Amniotic epithelial cell (primary cell): ENCODE measurements at regions not wholly inside any gene's neighbourhood (a gene's known extent, or its start where the extent isn't known, plus 50 kb on each side); places are given as distances from the start of the nearest gene placed in this dataset.
A peak's percentile ranks its signal among the peaks of the same experiment; 100 is the strongest.
"Not testable (repeated sequence)": the region's sequence is repeated elsewhere in the genome, so short reads cannot be mapped to it uniquely, and the experiment has no call there.

Source experiments
- DNase-seq: peaks from one replicate; pipeline ENCODE4 v3.0.0-alpha.2; 2010; ENCODE audit warnings: low read depth

DNA sequence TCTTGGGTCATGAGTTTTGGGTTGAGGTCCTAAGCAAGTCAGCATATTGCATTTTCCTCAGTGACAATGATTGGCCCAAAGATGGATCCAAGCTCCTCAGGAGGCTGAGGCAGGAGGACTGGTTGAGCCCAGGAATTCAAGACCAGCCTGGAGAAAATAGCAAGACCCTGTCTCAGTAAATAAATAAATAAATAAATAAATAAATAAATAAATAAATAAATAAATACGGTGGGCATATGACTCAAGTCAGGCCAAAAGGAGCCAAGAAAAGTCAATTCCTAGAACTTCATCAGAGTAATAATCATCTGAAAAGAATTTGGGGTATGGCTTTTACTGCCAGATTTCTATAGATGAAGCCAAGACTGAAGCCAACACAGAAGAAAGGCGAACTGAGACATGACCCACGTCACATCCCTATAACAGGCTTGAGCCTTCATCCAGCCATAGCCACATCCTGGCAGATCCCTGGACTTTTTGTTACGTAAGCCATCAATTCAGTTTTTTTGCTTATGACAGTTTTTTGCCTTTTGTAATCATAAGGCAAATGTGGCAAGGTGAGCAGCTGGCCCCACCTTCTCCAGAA is 88.5 kb upstream of the NFASC start:
- no peak for DNase-seq

DNA sequence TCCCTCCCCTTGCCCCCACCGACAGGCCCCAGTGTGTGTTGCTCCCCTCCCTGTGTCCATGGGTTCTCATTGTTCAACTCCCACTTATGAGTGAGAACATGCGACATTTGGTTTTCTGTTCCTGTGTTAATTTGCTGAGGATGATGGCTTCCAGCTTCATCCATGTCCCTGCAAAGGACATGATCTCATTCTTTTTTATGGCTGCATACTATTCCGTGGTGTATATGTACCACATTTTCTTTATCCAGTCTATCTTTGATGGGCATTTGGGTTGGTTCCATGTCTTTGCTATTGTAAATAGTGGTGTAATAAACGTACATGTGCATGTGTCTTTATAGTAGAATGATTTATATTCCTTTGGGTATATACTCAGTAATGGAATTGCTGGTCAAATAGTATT is 85.6 kb upstream of the NFASC start:
- not testable (repeated sequence) for DNase-seq

DNA sequence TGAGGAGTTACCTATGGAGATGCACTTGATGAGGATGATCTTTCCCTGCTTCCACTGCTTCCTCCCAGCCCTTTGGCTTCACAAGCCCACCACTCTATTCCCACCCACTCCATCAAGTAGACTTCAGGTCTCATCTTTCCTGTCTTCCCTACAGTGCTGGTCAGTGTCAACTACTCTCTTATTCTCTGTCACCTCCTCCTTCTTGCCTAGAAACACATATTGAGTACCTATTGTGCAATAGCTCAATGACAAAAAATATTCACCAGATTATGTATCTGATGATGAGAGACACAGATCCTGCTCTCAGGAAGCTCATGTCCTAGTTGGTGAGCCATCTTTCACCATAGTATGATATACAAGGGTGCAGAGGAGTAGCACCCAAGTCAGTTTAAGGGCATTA is 82.2 kb upstream of the NFASC start:
- no peak for DNase-seq

DNA sequence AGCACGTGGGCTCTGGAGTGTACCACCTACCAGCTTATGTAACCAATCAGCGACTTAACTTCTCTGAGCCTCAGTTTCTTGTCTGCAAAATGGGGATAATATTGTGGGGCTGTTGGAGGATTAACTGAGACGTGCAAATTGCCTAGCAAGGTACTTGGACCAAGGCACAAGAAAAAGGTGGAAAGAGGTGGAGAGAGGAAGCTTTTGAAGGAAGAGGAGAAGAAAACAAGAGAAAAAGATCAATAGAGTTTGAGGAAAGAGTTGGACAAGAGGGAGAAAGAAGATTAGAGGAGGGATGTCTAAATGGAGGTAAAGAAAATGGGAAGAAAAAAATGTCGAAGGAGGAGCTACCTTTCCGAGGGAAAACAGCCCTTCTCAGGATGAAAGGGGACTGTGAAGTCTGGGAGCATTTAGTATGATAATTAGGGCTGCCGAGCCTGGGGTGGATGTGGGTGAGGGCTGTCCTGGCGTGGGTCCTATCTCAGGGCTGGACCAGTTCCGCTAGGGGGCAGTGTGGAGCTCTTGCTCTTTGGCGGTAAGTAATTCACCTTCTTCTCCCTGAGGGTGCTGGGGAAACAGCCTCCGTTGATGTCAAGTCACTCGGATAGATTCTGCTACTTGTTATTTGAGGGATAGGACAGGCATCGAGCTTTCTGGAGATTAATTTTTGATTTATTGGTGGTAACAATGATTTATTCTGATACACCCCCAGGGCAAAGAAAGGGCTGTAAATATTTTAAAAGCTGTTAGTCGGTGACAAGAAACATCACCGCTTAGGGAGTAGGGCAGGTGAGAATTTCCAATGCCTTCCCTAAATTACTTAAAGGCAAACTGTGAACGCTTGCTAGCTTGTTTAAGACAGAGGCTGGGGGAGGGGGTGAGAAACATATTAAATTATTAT is 79.0 kb upstream of the NFASC start:
- peak; percentile 48 for DNase-seq

DNA sequence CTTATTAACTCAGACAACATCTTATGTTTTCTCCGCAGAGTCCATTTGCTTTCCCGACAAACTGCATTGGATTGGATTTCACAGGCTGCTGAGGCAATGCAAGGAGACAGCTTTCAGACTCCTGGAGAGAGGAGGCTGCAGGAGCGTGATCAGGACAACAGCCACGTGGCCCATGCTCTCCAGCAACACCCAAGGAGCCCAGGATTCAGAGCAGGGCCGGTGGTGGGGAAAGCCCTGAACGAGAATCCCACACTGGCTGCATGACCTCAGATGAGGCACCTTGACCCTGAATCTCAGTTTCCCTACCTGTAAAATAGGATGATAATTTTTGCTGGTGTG is 78.3 kb upstream of the NFASC start:
- no peak for DNase-seq

DNA sequence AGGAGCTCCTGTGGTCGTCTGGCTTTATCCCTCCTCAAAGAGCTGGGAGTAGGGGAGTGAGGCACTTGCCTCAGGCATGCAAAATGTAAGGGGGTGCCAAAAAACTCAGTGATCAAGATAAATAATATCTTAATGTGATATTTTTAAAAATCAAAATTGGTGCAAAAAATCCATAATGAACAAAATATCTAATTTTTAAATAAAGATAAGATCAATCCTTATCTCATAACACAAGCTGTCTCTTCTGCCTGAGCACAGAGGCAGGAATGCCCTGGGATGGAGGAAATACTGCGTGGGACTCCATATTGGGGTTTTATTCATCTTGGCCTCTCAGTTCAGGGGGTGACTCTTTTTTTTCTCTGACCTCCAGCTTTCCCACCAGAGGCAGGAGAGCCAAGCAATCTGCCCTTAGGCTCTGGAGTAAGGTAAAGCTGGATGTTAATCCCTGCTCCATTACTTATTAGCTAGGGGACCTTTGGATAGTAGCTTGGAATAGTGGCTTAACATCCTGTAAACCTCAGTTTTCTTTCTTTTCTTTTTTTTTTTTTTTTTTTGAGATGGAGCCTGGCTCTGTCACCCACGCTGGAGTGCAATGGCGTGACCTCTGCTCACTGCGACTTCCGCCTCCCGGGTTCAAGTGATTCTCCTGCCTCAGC is 77.3 kb upstream of the NFASC start:
- DNase-seq = no peak

DNA sequence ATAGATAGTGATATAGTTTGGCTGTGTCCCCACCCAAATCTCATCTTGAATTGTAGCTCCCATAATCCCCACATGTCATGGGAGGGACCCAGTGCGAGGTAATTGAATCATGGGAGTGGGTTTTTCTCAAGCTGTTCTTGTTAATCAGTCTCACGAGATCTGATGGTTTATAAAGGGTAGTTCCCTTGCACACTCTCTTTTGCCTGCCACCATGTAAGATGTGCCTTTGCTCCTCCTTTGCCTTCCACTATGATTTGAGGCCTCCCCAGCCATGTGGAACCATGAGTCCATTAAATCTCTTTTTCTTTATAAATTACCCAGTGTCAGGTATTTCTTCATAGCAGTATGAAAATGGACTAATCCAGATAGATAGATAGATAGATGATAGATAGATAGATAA is 73.8 kb upstream of the NFASC start:
- DNase-seq = not testable (repeated sequence)

DNA sequence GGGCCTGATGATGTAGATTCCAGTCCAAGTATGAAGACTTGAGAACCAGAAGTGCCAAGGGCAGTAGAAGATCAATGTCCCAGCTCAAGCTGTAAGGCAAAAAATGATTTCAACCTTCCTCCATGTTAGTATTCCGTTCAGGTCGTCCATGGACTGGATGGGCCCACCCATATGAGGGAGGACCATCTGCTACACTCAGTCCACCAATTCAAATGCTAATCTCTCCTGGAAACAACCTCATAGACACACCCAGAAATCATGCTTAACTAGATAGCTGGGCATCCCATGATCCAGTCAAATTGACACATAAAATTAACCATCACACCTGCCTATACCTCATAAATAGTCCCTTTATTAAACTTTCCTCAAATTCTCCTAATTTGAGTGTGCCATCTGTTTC is 73.3 kb upstream of the NFASC start:
- no peak for DNase-seq

DNA sequence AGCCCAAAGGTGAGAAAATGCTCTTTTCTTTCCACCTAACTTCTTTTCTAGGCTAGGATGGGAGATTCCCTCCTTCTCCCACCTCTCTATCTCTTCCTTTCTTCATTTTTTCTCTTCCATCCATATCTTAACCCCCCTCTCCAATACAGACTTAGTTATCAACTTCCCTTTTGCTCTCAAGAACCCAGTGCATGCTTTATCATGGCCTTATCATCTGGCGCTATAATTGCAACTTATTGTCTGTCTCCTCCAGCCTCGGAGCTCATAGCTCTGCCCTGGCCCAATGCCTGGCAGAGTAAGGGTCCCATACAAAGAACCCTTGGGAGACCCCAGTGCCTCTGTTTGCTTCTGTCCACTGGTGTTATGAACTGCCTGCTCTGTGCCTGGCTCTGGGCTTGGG is 71.0 kb upstream of the NFASC start:
- DNase-seq = no peak

DNA sequence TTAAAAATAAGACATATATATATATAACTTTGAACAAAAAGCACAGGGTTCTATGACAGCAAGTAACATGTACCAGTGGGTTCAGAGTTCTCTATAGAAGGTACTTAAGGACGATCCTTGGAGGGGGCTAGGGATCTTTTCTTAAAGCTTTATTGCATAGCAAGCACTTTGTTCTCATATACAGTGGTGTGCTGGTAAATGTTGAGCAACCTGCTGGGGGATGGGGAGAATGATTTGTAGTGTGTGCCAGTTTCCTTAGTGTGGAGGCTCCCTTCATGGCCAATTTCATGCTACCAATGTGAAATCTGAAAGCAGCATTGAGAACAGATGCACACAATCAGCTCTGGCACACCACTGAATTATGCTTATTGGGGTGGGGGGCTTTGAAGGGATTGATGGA is 69.5 kb upstream of the NFASC start:
- peak; percentile 9 for DNase-seq

DNA sequence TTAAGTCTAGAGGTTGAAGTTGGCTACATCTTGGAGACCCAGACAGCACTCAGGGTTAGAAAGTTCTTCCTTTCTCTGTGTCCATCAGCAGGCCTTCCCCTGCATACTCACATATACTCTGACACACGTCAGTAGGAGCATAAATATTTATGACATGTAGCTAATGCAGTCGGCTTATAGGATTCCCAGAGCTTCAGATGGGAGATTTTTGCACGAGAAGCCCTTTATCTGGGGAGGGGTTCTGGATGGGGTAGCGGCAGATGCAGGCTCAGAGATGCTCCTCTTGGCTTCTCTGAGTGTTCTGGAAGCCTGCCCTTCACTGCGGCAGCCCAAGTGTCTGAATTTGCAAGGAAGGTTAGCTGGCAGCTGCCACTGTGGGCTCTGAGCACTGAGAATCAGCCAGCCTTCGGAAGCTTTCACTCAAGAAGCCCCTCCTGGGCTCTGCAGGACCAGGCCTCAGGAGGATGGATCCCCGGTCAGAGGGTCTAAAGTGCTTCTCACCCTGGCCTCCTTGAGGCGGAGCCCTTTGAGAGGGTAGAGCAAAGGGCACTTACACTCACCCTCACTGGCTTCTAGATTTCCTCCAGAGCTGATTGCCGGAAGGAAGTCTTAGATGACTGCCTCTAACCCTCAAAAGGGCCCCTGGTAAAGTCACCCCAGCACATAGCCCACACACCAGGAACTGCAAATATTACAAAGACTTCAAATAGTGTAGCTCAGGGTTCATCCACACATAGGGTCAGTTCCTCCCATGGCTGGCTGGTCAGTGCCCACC is 68.1 kb upstream of the NFASC start:
- DNase-seq = no peak

DNA sequence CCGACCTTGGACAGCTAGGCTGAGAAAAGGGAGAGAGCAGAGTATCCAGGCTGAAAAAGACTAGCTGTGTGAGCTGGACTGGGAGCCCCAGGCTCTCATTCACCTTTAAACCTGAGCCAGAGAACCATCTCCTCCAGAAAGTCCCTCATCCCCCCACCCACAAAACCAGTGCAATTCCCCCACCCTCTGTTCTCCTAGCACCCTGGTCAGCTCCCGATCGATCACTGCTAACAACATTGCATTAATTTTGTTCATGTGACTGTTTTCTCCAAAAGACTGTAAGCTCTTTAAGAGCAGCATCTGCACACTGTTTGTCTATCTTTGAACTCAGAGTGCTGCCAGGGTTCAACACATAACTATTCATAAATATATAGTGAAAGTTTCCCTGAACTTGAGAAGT is 67.1 kb upstream of the NFASC start:
- no peak for DNase-seq

DNA sequence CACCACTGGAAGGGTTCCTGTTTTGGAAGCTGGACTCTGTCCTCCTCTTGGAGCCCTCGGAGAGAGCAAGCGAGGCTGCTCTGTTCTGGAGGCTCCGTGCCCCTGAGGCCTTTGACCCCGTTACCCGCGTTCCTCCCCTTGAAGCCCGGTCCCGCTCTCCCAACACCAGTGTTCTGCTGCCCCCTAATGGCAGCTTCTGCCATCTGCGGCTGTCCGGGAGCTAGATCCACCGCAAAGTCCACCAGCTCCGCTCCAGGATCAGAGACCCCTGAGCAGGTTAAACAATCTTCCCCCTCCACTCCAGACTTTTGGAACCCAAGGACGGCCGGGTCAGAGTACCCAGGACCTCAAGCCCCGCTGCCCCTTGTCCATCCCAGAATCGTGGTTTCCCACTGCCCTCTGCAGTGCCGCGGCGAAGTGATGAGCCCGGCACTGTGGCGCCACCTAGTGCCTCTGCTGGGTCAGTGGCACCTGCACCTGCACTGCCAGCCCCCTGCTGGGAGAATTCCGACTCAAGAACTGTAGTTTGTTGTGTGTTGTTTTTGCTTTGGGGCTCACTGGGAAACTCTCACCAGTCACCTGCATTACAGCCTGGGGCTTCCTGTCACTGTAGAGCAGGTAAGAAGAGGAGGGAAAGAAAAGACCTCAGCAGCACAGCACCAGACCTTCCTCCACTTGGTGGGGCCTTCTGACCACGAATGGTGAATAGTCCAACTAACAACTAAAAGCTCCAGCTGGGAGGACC is 63.5 kb upstream of the NFASC start:
- DNase-seq = peak; percentile 58

DNA sequence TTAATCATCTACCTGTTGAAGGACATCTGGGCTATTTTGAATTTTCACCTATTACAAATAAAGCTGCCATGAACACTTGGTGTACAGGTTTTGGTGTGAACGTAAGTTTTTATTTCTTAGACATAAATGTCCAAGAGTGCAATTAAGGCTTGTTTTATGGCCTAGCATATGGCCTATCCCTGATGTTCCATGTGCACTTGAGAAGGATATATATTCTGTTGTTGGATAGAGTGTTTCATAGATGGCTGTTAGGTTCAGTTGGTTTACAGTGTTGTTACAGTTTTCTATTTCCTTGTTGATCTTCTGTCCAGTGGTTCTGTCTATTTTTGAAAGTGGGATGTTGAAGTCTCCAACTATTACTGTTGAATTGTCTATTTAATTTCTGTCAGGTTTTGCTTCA is 61.2 kb upstream of the NFASC start:
- no peak for DNase-seq

DNA sequence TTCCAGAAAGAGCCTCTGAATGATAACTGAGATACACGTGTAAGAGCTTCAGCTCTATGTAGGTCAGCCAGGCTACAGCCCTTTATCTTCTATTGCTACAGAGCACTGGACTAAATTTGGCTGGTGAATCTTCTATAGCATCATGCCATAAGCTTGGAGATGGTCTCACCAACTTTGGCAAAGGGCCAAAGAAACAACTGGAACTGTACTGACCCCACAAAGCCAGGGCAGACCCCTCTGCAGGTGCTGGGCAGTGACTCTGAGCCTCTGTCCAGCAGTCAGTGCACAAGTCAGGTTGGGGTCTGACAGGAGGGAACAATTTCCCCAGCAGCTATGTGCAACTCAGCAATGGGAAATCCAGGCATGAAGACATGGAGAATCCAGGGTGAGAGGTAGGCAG is 57.8 kb upstream of the NFASC start:
- DNase-seq = no peak

DNA sequence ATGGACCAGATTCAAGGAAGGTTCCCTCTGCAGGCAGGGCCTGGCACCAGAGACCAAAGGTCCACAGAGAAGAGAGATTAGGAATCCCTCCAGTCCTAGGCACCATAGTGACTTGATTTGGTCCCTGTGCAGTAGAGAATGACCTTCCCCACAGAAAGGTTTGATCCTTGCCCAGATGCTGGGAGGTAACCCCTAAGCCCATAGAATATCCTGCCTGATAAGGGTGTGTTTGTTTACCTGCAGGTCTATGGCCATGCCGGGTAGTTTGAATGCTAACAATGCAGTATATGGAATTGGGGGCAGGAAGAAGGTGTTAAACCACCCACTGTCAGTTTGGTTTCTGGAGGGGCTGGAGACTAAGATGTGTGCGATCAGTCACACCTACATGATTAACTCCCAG is 57.1 kb upstream of the NFASC start:
- DNase-seq = no peak

DNA sequence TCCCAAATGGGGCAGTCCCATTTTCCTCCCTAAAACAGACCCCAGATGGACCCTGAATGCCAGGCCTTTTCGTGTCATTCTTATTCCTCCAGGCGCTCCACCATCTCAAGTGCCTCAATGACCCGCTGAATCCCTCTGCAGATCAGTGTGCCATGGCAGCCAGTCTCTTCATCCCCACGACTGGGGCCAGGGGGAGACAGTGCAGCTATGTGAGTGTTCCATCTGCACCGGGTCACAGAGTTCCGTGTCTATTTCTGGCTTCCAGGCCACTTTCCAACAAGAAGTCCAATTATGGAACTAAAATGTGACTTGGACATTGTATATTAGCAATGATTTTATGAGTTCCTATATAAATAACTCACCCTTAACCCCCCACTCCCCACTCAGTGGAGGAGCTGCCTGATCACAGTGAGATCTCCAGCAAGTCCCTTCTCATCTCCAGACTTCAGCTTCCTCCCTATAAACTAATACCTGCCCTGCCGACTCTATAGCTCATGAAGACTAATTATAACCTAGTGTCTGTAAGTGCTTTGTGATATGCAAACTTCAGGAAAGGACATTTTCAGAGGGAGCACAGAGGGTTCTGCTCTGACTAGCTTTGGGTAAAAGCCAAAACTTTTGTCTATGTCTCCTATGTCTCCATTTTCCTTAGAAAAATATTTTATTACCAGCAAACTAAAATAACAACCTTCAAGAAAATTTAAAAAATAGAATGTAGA is 56.3 kb upstream of the NFASC start:
- DNase-seq = no peak

DNA sequence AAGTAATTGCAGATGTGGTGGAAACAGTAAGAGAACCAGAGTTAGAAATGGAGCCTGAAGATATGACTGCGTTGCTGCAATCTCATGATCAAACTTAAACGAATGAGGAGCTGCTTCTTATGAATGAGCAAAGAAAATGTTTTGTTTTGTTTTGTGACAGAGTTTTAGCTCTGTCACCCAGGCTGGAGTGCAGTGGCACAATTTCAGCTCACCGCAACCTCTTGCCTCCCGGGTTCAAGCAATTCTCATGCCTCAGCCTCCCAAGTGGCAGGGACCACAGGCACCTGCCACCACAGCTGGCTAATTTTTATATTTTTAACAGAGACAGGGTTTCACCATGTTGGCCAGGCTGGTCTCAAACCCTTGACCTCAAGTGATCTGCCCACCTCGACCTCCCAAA is 53.3 kb upstream of the NFASC start:
- DNase-seq = no peak

DNA sequence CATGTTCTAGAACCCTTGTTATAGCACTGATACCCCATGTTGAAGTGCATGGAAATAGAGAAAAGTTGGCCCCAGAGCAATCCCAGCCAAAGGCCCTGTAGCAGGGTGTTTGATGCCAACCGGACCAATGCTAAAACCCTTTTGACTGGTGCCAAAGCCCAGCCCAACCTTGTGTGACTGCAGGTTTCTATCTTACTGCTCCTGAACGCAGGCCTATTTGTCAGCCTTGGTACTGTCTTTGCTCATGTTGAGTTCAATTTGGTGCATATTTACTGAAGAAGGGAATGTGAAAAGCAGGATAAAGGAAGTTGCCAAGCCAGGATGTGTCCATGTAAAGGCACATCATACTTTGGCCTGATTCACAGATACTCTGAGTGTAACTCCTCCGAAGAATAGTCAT is 51.7 kb upstream of the NFASC start:
- DNase-seq = no peak

DNA sequence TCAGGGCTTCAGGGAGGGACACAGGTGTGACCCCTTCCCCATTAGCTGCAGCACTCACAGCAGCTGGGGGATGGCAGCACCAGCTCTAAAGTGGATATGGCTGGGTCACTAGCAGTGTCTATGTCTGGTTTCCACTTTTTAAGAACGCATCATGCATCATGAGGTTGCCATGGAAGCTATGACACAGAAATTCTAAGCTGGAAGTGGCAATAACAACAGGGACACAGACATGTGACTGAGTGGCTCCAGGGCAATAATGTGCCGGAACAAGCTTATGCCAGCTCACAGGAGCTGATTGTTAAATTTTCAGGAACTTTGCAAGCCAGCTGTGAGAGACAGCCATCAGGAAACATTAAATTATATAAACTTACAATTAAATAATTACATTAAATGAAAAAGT is 51.2 kb upstream of the NFASC start:
- DNase-seq = no peak
